Activated CD4-positive, alpha-beta T cell treated with anti-CD3 and anti-CD28 coated beads for 24 hours (primary cell): ENCODE measurements at regions not wholly inside any gene's neighbourhood (a gene's known extent, or its start where the extent isn't known, plus 50 kb on each side); places are given as distances from the start of the nearest gene placed in this dataset.

Source experiments
- DNase-seq, 2 donors: peaks; one replicate each; pipeline ENCODE4 v3.0.0-alpha.2; 2020; ENCODE audit warnings: low read depth in 2 of 2

DNA sequence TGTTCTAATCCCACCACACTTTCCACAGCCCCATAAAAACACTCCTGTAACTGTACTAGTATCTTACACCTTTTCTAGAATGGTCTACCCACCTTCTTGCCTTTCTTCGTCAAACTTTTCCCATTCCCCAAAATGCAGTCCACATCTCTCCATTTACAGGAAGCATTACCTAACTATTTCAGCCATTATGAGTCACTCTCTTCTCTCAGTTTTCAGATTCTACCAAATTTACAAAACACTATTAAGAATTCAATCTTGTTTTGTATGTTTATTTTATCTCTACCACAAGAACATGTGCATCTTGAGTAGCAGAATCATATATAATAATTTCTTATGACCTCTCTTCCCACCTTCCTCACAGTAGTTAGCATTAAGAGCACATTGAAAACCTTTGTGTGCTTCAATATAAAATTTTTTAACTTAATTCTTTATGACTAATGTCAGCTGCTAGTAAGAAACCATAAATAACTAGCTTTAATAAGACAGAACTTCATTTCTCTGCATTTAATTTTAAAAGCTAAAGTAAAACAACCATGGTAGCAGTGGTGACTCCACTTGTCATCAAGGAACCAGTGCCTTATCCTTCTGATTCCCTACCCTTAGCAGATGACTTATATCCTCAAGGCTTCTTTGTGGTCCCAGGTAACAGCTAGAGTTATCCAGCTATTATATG is 56.6 kb upstream of the MAP2 start:
- no peak for DNase-seq

DNA sequence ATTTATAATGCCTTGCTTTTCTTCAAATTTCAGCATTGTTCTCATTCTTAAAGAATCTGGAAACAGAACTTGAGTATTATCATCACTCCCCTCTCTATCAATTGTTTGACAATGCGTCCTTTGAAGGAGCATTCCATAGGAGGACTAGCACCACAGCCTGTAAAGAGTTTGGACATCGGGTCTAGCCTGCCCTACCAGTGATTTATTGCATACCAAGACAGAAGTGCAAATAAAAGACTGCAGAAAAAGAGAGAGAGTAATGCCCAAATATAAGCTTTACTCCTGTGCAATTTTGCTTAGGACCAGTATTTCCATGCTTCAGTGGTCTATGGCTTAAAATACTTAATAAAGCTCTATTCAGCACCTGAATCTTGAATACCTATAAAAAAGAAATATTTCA is 55.4 kb upstream of the MAP2 start:
- DNase-seq: no peak

DNA sequence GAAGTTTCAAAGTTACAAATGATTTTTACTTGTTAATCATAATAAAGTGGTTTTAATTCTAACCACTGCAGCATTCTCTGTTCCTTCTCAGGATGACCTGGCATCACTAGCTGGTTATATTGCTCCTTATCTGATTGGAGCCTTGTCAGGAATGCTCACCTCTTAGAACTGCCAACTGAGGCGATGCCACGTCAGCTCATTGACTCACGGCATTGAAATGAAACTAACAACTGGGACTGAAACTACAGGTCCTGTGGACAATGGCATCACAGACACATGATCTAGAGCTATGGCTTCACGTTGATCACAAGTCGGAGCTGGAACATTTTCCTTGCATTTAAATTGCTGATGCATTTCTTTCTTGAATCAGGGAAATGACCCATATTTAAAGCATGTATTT is 54.9 kb upstream of the MAP2 start:
- DNase-seq: no peak

DNA sequence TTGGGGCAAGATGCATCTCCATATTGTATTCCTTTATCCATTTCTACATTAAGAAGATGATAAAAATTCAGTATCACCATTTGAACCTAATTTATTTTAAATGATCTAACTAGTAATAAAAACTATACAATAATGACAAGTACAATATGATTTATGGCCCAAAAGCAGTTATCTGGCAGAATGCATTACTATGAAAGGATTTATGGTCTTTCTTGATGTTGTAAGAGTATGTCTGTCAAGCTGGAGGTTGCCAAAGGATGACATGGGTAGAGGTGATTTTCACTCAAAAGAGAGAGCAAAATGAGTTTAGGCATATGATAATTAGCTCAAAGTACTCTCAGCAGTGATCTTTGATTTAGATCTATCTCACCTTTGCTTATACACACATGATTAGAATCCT is 54.2 kb upstream of the MAP2 start:
- no peak for DNase-seq

DNA sequence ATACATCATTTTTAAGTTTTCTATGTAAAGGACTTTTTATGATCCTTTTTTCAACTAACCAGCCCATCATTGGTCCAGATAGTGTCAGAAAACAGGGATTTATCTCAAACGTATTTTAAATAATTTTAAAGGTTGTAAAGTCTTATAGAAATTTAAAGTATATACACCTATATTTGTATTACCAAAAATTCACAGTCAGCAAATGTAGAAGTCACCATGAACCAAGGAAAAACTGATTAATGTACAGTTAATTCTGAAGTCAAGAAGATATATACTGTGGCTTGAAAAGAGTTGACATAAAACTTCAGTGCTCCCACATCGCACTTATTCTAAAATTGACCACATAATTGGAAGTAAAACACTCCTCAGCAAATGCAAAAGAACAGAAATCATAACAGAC is 52.4 kb upstream of the MAP2 start:
- no peak for DNase-seq
